A549 (cell line): ENCODE measurements at regions not wholly inside any gene's neighbourhood (a gene's known extent, or its start where the extent isn't known, plus 50 kb on each side); places are given as distances from the start of the nearest gene placed in this dataset.

Source experiments
- CEBPB ChIP-seq, 2 experiments: fragments of >200 bp in 1 of 2; sonication (Bioruptor Twin) in 1 of 2; formaldehyde crosslinking in 1 of 2; IDR thresholded peaks; 2 replicates each; pipeline ENCODE4 v1.6.1; 2012 to 2016
- CHD4 ChIP-seq: fragments of 200-600 bp; sonication (generic); IDR thresholded peaks from 2 replicates; pipeline ENCODE4 v1.6.1; 2016; ENCODE audit warnings: antibody characterized with exemption, mild to moderate bottlenecking, borderline replicate concordance
- ESRRA ChIP-seq: fragments of 150-350 bp; IDR thresholded peaks from 2 replicates; pipeline ENCODE4 v1.6.1; 2014; ENCODE audit warnings: mild to moderate bottlenecking, low read length, borderline replicate concordance
- HDAC2 ChIP-seq: fragments of 200-600 bp; sonication (generic); IDR thresholded peaks from 2 replicates; pipeline ENCODE4 v1.6.1; 2016
- HOXA7 ChIP-seq: fragments of 250-450 bp; sonication (Bioruptor Pico); IDR thresholded peaks from 2 replicates; pipeline ENCODE4 v1.5.0; 2020; ENCODE audit warnings: mild to moderate bottlenecking, moderate library complexity
- JUNB ChIP-seq: fragments of >200 bp; sonication (Bioruptor Twin); formaldehyde crosslinking; IDR thresholded peaks from 2 replicates; pipeline ENCODE4 v1.6.1; 2016
- KDM1A ChIP-seq: fragments of 200-600 bp; sonication (generic); IDR thresholded peaks from 2 replicates; pipeline ENCODE4 v1.6.1; 2016; ENCODE audit warnings: low read depth, mild to moderate bottlenecking
- PHF8 ChIP-seq: fragments of 200-600 bp; sonication (generic); IDR thresholded peaks from 2 replicates; pipeline ENCODE4 v1.6.1; 2016; ENCODE audit warnings: low read depth, mild to moderate bottlenecking, antibody characterized with exemption, moderate library complexity, borderline replicate concordance
- POLR2A ChIP-seq: IDR thresholded peaks from 2 replicates; pipeline ENCODE4 v1.6.1; 2012; ENCODE audit warnings: mild to moderate bottlenecking, low read length
- SMC3 ChIP-seq: fragments of >200 bp; sonication (Bioruptor Twin); formaldehyde crosslinking; IDR thresholded peaks from 3 replicates; pipeline ENCODE4 v1.6.1; 2018; ENCODE audit warnings: inconsistent platforms
- USF2 ChIP-seq: fragments of 450-650 bp; IDR thresholded peaks from 2 replicates; pipeline ENCODE4 v1.6.1; 2014; ENCODE audit warnings: antibody characterized with exemption
- ZC3H11A ChIP-seq: fragments of 450-650 bp; IDR thresholded peaks from 2 replicates; pipeline ENCODE4 v1.6.1; 2014; ENCODE audit warnings: antibody characterized with exemption, mild to moderate bottlenecking
- TF ChIP-seq, protein P1 (sequence below): fragments of >200 bp; sonication (Bioruptor Twin); formaldehyde crosslinking; IDR thresholded peaks from 3 replicates; pipeline ENCODE4 v1.5.1; 2016

- TF ChIP-seq ZC3H11A (no peak), JUNB (no peak), POLR2A (no peak), PHF8 (no peak), CHD4 (no peak), USF2 (no peak), CEBPB (IDR thresholded peaks at IDR 0.05) (no peak), SMC3 (no peak), KDM1A (no peak), HDAC2 (no peak), ESRRA (no peak), HOXA7 (no peak)
- TF ChIP-seq, protein P1, sequence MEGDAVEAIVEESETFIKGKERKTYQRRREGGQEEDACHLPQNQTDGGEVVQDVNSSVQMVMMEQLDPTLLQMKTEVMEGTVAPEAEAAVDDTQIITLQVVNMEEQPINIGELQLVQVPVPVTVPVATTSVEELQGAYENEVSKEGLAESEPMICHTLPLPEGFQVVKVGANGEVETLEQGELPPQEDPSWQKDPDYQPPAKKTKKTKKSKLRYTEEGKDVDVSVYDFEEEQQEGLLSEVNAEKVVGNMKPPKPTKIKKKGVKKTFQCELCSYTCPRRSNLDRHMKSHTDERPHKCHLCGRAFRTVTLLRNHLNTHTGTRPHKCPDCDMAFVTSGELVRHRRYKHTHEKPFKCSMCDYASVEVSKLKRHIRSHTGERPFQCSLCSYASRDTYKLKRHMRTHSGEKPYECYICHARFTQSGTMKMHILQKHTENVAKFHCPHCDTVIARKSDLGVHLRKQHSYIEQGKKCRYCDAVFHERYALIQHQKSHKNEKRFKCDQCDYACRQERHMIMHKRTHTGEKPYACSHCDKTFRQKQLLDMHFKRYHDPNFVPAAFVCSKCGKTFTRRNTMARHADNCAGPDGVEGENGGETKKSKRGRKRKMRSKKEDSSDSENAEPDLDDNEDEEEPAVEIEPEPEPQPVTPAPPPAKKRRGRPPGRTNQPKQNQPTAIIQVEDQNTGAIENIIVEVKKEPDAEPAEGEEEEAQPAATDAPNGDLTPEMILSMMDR = no peak
Observed at GRCh38 chr1:79363430-79363829, 356.9 kb upstream of the ADGRL4 start.
